H1 (cell line): ENCODE measurements at regions not wholly inside any gene's neighbourhood (a gene's known extent, or its start where the extent isn't known, plus 50 kb on each side); places are given as distances from the start of the nearest gene placed in this dataset.

Source experiments
- BCL11A ChIP-seq, 2 experiments: IDR thresholded peaks; one replicate each; pipeline ENCODE4 v1.6.1; 2011; ENCODE audit warnings: low read depth in 2 of 2, low read length in 2 of 2, mild to moderate bottlenecking in 2 of 2
- TF ChIP-seq, protein P1 (sequence below), 3 experiments: IDR thresholded peaks; 1 replicate in 2 of 3; 2 replicates in 1 of 3; pipeline versions ENCODE4 v1.5.1 to v1.6.1; 2011; ENCODE audit warnings: low read length in 3 of 3, mild to moderate bottlenecking in 3 of 3, inconsistent platforms in 2 of 3, low read depth in 1 of 3, moderate library complexity in 1 of 3; ENCODE audit not compliant: insufficient read depth in 1 of 3; ENCODE audit errors: control extremely low read depth in 1 of 3
- TF ChIP-seq, protein P2 (sequence below): IDR thresholded peaks from 2 replicates; pipeline ENCODE4 v1.6.1; 2012; ENCODE audit warnings: low read length, inconsistent platforms

DNA sequence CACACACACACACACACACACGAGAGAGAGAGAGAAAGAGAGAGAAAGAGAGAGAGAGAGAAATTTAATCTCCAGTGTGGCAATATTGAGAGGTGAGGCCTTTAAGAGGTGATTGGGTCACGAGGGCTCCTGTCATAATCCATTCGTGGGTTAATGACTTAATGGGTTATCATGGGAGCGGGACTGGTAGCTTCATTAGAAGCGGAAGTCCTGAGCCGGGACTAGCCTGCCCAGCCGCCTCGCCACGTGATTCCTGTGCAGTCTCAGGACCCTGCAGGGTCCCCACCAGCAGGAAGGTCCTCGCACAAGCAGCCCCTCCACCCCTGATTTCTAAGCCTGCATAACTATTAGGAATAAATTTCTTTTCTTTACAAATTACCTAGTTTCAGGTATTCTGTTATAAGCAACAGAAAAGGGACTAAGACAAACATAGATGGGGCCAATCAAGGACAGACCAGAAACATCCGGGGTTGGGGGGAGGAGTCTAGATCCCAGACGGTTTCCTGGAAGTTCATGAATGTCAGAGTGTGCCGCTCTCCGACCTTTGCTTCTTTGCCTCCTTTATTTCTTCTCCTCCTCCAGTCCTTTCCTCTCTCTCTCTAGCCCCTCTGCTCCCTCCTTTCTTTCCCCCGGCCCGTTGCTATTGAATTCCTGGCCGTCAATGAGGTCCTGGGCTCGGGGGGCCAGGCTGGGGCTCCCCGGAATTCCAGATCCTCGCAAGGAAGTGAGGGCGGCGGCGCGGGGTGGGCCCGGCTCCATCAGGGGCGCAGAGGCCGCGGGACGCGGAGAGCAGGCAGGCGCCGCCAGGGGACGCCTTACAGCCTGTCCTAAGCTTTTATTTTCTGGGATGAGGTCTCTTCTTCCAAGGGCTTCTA is 146.8 kb downstream of the CYP26A1 start:
- TF ChIP-seq, protein P1, sequence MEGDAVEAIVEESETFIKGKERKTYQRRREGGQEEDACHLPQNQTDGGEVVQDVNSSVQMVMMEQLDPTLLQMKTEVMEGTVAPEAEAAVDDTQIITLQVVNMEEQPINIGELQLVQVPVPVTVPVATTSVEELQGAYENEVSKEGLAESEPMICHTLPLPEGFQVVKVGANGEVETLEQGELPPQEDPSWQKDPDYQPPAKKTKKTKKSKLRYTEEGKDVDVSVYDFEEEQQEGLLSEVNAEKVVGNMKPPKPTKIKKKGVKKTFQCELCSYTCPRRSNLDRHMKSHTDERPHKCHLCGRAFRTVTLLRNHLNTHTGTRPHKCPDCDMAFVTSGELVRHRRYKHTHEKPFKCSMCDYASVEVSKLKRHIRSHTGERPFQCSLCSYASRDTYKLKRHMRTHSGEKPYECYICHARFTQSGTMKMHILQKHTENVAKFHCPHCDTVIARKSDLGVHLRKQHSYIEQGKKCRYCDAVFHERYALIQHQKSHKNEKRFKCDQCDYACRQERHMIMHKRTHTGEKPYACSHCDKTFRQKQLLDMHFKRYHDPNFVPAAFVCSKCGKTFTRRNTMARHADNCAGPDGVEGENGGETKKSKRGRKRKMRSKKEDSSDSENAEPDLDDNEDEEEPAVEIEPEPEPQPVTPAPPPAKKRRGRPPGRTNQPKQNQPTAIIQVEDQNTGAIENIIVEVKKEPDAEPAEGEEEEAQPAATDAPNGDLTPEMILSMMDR (IDR thresholded peaks at IDR 0.05; ENCODE audit: control extremely low read depth in 1 of 3, insufficient read depth in 1 of 3, low read depth in 1 of 3, low read length in 3 of 3) = peak; percentile 40 to 52 (median 48)
- TF ChIP-seq, protein P2, sequence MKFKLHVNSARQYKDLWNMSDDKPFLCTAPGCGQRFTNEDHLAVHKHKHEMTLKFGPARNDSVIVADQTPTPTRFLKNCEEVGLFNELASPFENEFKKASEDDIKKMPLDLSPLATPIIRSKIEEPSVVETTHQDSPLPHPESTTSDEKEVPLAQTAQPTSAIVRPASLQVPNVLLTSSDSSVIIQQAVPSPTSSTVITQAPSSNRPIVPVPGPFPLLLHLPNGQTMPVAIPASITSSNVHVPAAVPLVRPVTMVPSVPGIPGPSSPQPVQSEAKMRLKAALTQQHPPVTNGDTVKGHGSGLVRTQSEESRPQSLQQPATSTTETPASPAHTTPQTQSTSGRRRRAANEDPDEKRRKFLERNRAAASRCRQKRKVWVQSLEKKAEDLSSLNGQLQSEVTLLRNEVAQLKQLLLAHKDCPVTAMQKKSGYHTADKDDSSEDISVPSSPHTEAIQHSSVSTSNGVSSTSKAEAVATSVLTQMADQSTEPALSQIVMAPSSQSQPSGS = no peak
- TF ChIP-seq BCL11A (IDR thresholded peaks at IDR 0.05; ENCODE audit: low read depth in 2 of 2, low read length in 2 of 2) = no peak
